RPMI8226 (cell line): ENCODE measurements at regions not wholly inside any gene's neighbourhood (a gene's known extent, or its start where the extent isn't known, plus 50 kb on each side); places are given as distances from the start of the nearest gene placed in this dataset.

Experiments used
- DNase-seq: peaks from one replicate; pipeline ENCODE4 v3.0.0-alpha.2; 2015

GRCh38 chrX:139106069-139106468 is 394.6 kb upstream of the FGF13 start:
- no peak for DNase-seq

- DNase-seq = no peak
Measured at GRCh38 chrX:139094671-139095592, 383.4 kb upstream of the FGF13 start.

GRCh38 chrX:139093201-139093600 is 381.7 kb upstream of the FGF13 start:
- no peak for DNase-seq

- no peak for DNase-seq
Measured at GRCh38 chrX:139091878-139092277, 380.4 kb upstream of the FGF13 start.

- DNase-seq = no peak
Measured at GRCh38 chrX:139091066-139091465, 379.5 kb upstream of the FGF13 start.

GRCh38 chrX:139086246-139086645 is 374.7 kb upstream of the FGF13 start:
- no peak for DNase-seq

GRCh38 chrX:139085404-139085803 is 373.9 kb upstream of the FGF13 start:
- no peak for DNase-seq

GRCh38 chrX:139083191-139083590 is 371.7 kb upstream of the FGF13 start:
- DNase-seq = no peak

- no peak for DNase-seq
Measured at GRCh38 chrX:139081965-139082364, 370.4 kb upstream of the FGF13 start.

GRCh38 chrX:139079789-139080188 is 368.3 kb upstream of the FGF13 start:
- no peak for DNase-seq

GRCh38 chrX:139078761-139079280 is 367.3 kb upstream of the FGF13 start:
- no peak for DNase-seq

- no peak for DNase-seq
Measured at GRCh38 chrX:139078342-139078741, 366.8 kb upstream of the FGF13 start.

GRCh38 chrX:139077281-139078250 is 366.0 kb upstream of the FGF13 start:
- no peak for DNase-seq

- no peak for DNase-seq
Measured at GRCh38 chrX:139063364-139063763, 351.8 kb upstream of the FGF13 start.

- peak; percentile 4 for DNase-seq
Measured at GRCh38 chrX:139058831-139059495, 347.4 kb upstream of the FGF13 start.

- no peak for DNase-seq
Measured at GRCh38 chrX:139052461-139052860, 340.9 kb upstream of the FGF13 start.

GRCh38 chrX:139049465-139049864 is 337.9 kb upstream of the FGF13 start:
- DNase-seq = peak; percentile 55

GRCh38 chrX:139044680-139045079 is 333.2 kb upstream of the FGF13 start:
- DNase-seq = no peak

- DNase-seq = no peak
Measured at GRCh38 chrX:139039041-139039440, 327.5 kb upstream of the FGF13 start.

GRCh38 chrX:139026811-139027210 is 315.3 kb upstream of the FGF13 start:
- no peak for DNase-seq

GRCh38 chrX:139026406-139026805 is 314.9 kb upstream of the FGF13 start:
- DNase-seq = no peak

- DNase-seq = no peak
Measured at GRCh38 chrX:139025816-139026215, 314.3 kb upstream of the FGF13 start.

- no peak for DNase-seq
Measured at GRCh38 chrX:139023531-139023930, 312.0 kb upstream of the FGF13 start.
